Fibroblast of lung (primary cell): ENCODE measurements at regions not wholly inside any gene's neighbourhood (a gene's known extent, or its start where the extent isn't known, plus 50 kb on each side); places are given as distances from the start of the nearest gene placed in this dataset.

ENCODE experiments used
- DNase-seq, 2 donors: peaks; one replicate each; pipeline versions ENCODE4 v3.0.0 to v3.0.0-alpha.2; 2010; ENCODE audit warnings: low read depth in 2 of 2
- H2AFZ ChIP-seq: 2 replicates; pipeline ENCODE4 v1.5.1; 2012; ENCODE audit warnings: low read length, control low read depth, inconsistent platforms
- H3K27ac ChIP-seq: 2 replicates; pipeline ENCODE4 v1.5.1; 2011; ENCODE audit warnings: low read length, control low read depth; ENCODE audit not compliant: insufficient read depth
- H3K27me3 ChIP-seq: 2 replicates; pipeline ENCODE4 v1.5.1; 2011; ENCODE audit warnings: mild to moderate bottlenecking, low read length; ENCODE audit not compliant: control insufficient read depth, insufficient read depth
- H3K36me3 ChIP-seq: 2 replicates; pipeline ENCODE4 v1.5.1; 2011; ENCODE audit warnings: low read length; ENCODE audit not compliant: control insufficient read depth, insufficient read depth
- H3K4me1 ChIP-seq: 2 replicates; pipeline ENCODE4 v1.5.1; 2011; ENCODE audit warnings: low read length; ENCODE audit not compliant: control insufficient read depth, insufficient read depth; ENCODE audit errors: extremely low read depth
- H3K4me2 ChIP-seq: 2 replicates; pipeline ENCODE4 v1.5.1; 2011; ENCODE audit warnings: low read length, control low read depth; ENCODE audit not compliant: insufficient read depth; ENCODE audit errors: extremely low read depth
- H3K4me3 ChIP-seq, 4 experiments: fragments of 200-600 bp in 1 of 4; sonication (generic) in 1 of 4; replicated peaks in 1 of 4; 2 replicates each; pipeline ENCODE4 v1.5.1; 2011 to 2016; ENCODE audit warnings: low read length in 4 of 4, low read depth in 3 of 4, mild to moderate bottlenecking in 3 of 4, control low read depth in 2 of 4, inconsistent platforms in 1 of 4, mixed read lengths in 1 of 4; ENCODE audit not compliant: insufficient read depth in 1 of 4; ENCODE audit errors: control extremely low read depth in 1 of 4
- H3K79me2 ChIP-seq: 2 replicates; pipeline ENCODE4 v1.5.1; 2012; ENCODE audit warnings: mild to moderate bottlenecking, low read length, inconsistent platforms; ENCODE audit not compliant: control insufficient read depth, insufficient read depth
- H3K9ac ChIP-seq: 2 replicates; pipeline ENCODE4 v1.5.1; 2011; ENCODE audit warnings: mild to moderate bottlenecking, low read length, control low read depth; ENCODE audit not compliant: insufficient read depth
- H3K9me3 ChIP-seq: 2 replicates; pipeline ENCODE4 v1.5.1; 2012; ENCODE audit warnings: low read depth, low read length; ENCODE audit not compliant: control insufficient read depth, insufficient read depth
- H4K20me1 ChIP-seq: 2 replicates; pipeline ENCODE4 v1.5.1; 2011; ENCODE audit warnings: low read length; ENCODE audit not compliant: control insufficient read depth, insufficient read depth; ENCODE audit errors: extremely low read depth
- CTCF ChIP-seq, 2 donors: IDR thresholded peaks in 1 of 2; conservative IDR thresholded peaks in 1 of 2; 1 replicate in 1 of 2; 2 replicates in 1 of 2; pipeline ENCODE4 v1.5.1; 2011 to 2012; ENCODE audit warnings: low read length in 2 of 2, control low read depth in 1 of 2, inconsistent platforms in 1 of 2, low read depth in 1 of 2, mild to moderate bottlenecking in 1 of 2
- EZH2 ChIP-seq: IDR thresholded peaks from 2 replicates; pipeline ENCODE4 v1.5.1; 2012; ENCODE audit warnings: low read length, control low read depth, mild to moderate bottlenecking; ENCODE audit errors: missing control alignments

- Histone ChIP-seq H3K79me2 (no peaks in the 10 kb centered on the region), H3K9me3 (no peaks in the 10 kb centered on the region), H4K20me1 (no peaks in the 10 kb centered on the region), H3K4me1 (no peaks in the 10 kb centered on the region), H3K27ac (no peak overlapping the region), H3K36me3 (no peaks in the 10 kb centered on the region), H3K4me3 (no peak overlapping the region), H3K27me3 (no peaks in the 10 kb centered on the region), H3K4me2 (no peak overlapping the region), H2AFZ (no peak overlapping the region), H3K9ac (no peak overlapping the region)
- TF ChIP-seq EZH2: no peak
- TF ChIP-seq CTCF (conservative IDR thresholded peaks at IDR 0.05 in 1 of 2, IDR thresholded peaks at IDR 0.05 in 1 of 2; ENCODE audit: low read depth in 1 of 2, low read length in 2 of 2): no peak
- no peak for DNase-seq
Measured at GRCh38 chr4:96248225-96248624, 408.3 kb downstream of the PDHA2 start.

GRCh38 chr4:96260064-96260682, 420.3 kb downstream of the PDHA2 start:
- Histone ChIP-seq H3K4me3 (no peak overlapping the region), H3K9me3 (no peaks in the 10 kb centered on the region), H3K9ac (no peak overlapping the region), H3K4me2 (no peak overlapping the region), H3K27ac (no peak overlapping the region), H4K20me1 (no peaks in the 10 kb centered on the region), H3K27me3 (no peaks in the 10 kb centered on the region), H3K79me2 (no peaks in the 10 kb centered on the region), H3K36me3 (no peaks in the 10 kb centered on the region), H2AFZ (no peak overlapping the region), H3K4me1 (no peaks in the 10 kb centered on the region)
- TF ChIP-seq CTCF (conservative IDR thresholded peaks at IDR 0.05 in 1 of 2, IDR thresholded peaks at IDR 0.05 in 1 of 2; ENCODE audit: low read depth in 1 of 2, low read length in 2 of 2): no peak
- TF ChIP-seq EZH2: no peak
- DNase-seq: peak; percentile 1 to 22

- Histone ChIP-seq H2AFZ (no peak overlapping the region), H4K20me1 (no peaks in the 10 kb centered on the region), H3K9ac (no peak overlapping the region), H3K36me3 (no peaks in the 10 kb centered on the region), H3K4me3 (no peak overlapping the region), H3K9me3 (no peaks in the 10 kb centered on the region), H3K79me2 (no peaks in the 10 kb centered on the region), H3K4me1 (no peaks in the 10 kb centered on the region), H3K27ac (no peak overlapping the region), H3K27me3 (no peaks in the 10 kb centered on the region), H3K4me2 (no peak overlapping the region)
- TF ChIP-seq CTCF (conservative IDR thresholded peaks at IDR 0.05 in 1 of 2, IDR thresholded peaks at IDR 0.05 in 1 of 2; ENCODE audit: low read depth in 1 of 2, low read length in 2 of 2) (no peak), EZH2 (no peak)
- no peak for DNase-seq
Measured at GRCh38 chr4:96262057-96262456, 422.2 kb downstream of the PDHA2 start.
